ENCODE measurements at regions not wholly inside any gene's neighbourhood (a gene's known extent, or its start where the extent isn't known, plus 50 kb on each side); places are given as distances from the start of the nearest gene placed in this dataset.

- no peak for DNase-seq (ENCODE audit: low read depth in 4 of 4, low spot score in 1 of 4)
These were observed 256.8 kb upstream of the RAG2 start for GRCh38 chr11:36854875-36855274.

GRCh38 chr11:36848660-36849059, 250.6 kb upstream of the RAG2 start:
- no peak for DNase-seq (ENCODE audit: low read depth in 4 of 4, low spot score in 1 of 4)

GRCh38 chr11:36840378-36840777, 242.3 kb upstream of the RAG2 start:
- no peak for DNase-seq (ENCODE audit: low read depth in 4 of 4, low spot score in 1 of 4)

- no peak for DNase-seq (ENCODE audit: low read depth in 4 of 4, low spot score in 1 of 4)
These were observed 239.9 kb upstream of the RAG2 start for GRCh38 chr11:36837831-36838437.

GRCh38 chr11:36825251-36825650, 227.2 kb upstream of the RAG2 start:
- no peak for DNase-seq (ENCODE audit: low read depth in 4 of 4, low spot score in 1 of 4)

- DNase-seq (ENCODE audit: low read depth in 4 of 4, low spot score in 1 of 4): no peak
These were observed 226.3 kb upstream of the RAG2 start for GRCh38 chr11:36824349-36824748.

GRCh38 chr11:36822829-36823228, 224.8 kb upstream of the RAG2 start:
- no peak for DNase-seq (ENCODE audit: low read depth in 4 of 4, low spot score in 1 of 4)

GRCh38 chr11:36818410-36818809, 220.4 kb upstream of the RAG2 start:
- DNase-seq (ENCODE audit: low read depth in 4 of 4, low spot score in 1 of 4): no peak

GRCh38 chr11:36817336-36817965, 219.4 kb upstream of the RAG2 start:
- DNase-seq (ENCODE audit: low read depth in 4 of 4, low spot score in 1 of 4): no peak

GRCh38 chr11:36809303-36809702, 211.3 kb upstream of the RAG2 start:
- DNase-seq (ENCODE audit: low read depth in 4 of 4, low spot score in 1 of 4): no peak

GRCh38 chr11:36807871-36808270, 209.8 kb upstream of the RAG2 start:
- DNase-seq (ENCODE audit: low read depth in 4 of 4, low spot score in 1 of 4): no peak

GRCh38 chr11:36803084-36803483, 205.0 kb upstream of the RAG2 start:
- no peak for DNase-seq (ENCODE audit: low read depth in 4 of 4, low spot score in 1 of 4)

- DNase-seq (ENCODE audit: low read depth in 4 of 4, low spot score in 1 of 4): no peak
These were observed 195.2 kb upstream of the RAG2 start for GRCh38 chr11:36792996-36793914.

GRCh38 chr11:36791957-36792356, 193.9 kb upstream of the RAG2 start:
- no peak for DNase-seq (ENCODE audit: low read depth in 4 of 4, low spot score in 1 of 4)

GRCh38 chr11:36790526-36790925, 192.5 kb upstream of the RAG2 start:
- DNase-seq (ENCODE audit: low read depth in 4 of 4, low spot score in 1 of 4): no peak

- no peak for DNase-seq (ENCODE audit: low read depth in 4 of 4, low spot score in 1 of 4)
These were observed 185.8 kb upstream of the RAG2 start for GRCh38 chr11:36783808-36784207.

GRCh38 chr11:36779791-36780190, 181.8 kb upstream of the RAG2 start:
- DNase-seq (ENCODE audit: low read depth in 4 of 4, low spot score in 1 of 4): no peak

GRCh38 chr11:36777311-36777710, 179.3 kb upstream of the RAG2 start:
- DNase-seq (ENCODE audit: low read depth in 4 of 4, low spot score in 1 of 4): no peak

GRCh38 chr11:36775756-36776155, 177.7 kb upstream of the RAG2 start:
- no peak for DNase-seq (ENCODE audit: low read depth in 4 of 4, low spot score in 1 of 4)

- DNase-seq (ENCODE audit: low read depth in 4 of 4, low spot score in 1 of 4): no peak
These were observed 177.1 kb upstream of the RAG2 start for GRCh38 chr11:36775130-36775529.

GRCh38 chr11:36774603-36775002, 176.6 kb upstream of the RAG2 start:
- DNase-seq (ENCODE audit: low read depth in 4 of 4, low spot score in 1 of 4): no peak

GRCh38 chr11:36763187-36763586, 165.2 kb upstream of the RAG2 start:
- no peak for DNase-seq (ENCODE audit: low read depth in 4 of 4, low spot score in 1 of 4)

All from stimulated activated CD4-positive, alpha-beta T cell treated with anti-CD3 and anti-CD28 coated beads, Interleukin-1b, Interleukin-23, amount 100 ng/mL, for 24 hours (primary cell).